DMS114 treated with DMSO at 0.1 percent for 48 hours (cell line): ENCODE measurements at regions not wholly inside any gene's neighbourhood (a gene's known extent, or its start where the extent isn't known, plus 50 kb on each side); places are given as distances from the start of the nearest gene placed in this dataset.

Source experiments
- DNase-seq: peaks from one replicate; lab custom pipeline; 2025; ENCODE audit not compliant: unreplicated experiment; lab: John Stamatoyannopoulos, UW

DNA sequence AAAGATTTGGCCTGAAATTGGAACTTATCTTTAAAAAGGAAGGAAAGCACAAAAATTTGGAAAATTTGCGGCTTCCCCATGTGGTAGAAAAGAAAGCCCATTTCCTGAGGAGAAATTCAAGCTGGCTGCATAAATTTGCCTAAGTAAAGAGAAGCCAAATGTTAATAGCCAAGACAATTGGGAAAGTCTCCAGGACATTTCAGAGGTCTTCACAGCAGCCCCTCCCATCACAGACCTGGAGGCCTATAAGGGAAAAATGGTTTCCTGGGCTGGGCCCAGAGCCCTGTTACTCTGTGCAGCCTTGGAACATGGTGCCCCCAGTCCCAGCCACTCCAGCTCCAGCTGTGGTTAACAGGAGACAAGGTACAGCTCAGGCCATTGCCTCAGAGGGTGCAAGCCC is 736.5 kb downstream of the HACE1 start:
- no peak for DNase-seq

DNA sequence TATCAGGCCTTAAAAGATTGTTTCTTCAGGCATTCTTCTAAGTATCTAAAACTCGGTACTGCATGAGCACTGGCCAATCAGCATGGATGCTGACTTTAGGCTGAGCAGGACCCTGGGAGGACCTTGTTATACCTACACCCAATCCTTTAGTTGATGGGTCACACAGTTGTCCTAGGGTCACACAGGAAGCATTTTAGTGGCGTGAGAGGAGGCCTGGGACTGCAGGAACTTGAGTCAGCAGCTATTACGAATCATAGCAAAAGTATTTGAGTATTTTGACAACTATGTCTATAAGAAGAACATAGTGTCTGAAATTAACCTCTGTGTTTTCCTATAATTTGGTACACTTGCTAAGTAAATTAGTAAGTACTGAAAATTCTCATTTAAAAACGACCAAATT is 741.4 kb downstream of the HACE1 start:
- no peak for DNase-seq

DNA sequence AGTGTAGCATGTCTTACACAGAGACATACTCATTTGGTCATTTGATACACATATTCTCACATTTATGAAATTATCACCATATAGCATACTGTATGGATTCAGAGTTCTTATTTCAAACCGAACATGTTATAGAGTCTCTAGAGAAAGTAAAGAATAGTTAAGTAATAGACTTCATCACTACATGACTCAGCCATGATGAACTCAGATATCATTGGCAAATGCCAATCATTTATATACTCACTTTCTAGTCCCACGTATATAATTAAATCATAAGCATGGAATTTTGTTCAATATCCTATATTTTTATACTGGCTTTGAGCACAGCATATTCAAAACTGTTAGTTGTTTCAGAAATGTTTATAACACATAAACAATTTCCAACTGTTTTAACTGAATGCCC is 749.9 kb downstream of the HACE1 start:
- DNase-seq, result no peak

DNA sequence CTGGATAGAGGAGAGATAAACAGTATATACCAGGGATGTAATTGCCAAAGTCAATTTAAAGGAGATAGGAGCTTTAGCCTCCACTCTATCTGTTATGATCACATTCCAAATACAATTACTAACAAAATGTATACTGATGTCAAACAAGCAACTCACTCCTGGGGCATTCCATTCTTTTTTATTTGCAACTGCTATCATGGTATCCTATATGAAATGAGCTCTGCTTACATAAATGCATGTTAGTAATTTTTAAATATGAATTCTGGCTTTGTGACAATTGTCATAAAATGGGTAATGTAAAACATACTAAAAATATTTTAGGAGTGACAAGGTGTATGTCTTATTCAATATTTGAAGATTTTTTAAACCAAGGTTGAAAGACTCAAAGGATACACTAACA is 751.1 kb downstream of the HACE1 start:
- no peak for DNase-seq

DNA sequence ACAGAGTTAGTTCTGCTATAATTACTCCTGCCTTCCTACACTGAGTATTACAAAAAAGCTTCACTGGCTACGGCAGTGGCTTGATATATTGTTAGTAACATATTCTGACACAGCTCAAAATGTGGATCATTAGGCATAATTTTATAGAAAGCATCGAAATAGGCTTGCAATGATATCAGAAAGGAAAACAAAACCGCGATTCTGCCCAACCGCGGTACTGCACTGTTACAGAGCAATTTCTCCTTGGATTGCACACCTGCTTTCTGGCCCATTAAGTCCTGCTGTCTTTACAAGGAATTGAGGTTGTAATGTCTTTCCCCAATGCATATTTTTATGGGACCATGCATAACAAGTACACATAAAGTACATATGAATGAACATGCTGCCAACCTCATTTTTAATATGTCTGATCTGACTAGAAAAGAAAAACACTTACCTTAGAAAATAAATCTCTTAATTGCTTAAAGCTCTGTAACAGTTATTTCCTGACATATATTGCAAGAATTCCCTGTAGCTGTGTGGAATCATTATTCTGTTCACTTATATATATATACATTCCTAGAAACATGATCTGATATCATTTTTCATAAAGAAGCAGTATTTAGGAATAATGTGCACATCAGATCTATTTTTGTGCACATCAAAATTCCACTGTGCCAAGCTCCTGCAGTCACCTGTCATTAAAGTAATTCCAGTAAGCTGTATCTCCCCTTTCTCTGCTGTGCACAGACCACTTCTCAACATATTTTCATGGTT is 763.9 kb downstream of the HACE1 start:
- no peak for DNase-seq

DNA sequence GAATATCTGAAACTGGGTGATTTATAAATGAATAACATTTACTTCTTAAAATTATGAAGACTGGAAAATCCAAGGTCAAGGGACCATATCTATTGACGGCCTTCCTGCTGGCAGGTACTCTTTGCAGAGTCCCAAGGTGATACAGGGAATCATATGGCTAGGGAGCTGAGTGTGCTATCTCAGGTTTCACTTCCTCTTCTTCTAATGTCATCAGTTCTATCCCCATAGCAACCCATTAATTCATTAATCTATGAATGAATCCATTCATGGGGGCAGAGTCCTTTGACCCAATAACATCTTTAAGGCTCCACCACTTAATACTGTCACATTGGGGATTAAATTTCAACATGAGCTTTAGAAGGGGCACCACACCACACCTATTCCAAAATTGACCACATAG is 772.0 kb downstream of the HACE1 start:
- DNase-seq, result no peak

DNA sequence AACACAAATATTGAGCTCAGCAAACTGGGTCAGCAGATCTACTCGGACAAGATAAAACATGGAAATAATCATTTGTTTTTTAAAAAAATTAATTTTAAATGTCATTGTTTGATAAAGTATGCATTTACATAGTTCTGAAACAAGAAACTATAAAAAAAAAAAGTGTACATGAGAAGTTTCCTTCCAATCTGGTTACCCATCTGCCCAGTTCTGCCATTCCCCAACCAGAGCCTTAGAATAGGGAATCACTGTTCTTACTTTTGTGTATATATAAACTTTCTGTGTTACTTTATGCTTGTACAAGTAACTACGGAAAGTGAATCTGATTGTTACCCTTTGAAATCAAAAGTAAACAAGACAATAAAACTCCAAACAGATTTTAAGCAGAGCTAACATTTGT is 791.4 kb downstream of the HACE1 start:
- DNase-seq, result no peak

DNA sequence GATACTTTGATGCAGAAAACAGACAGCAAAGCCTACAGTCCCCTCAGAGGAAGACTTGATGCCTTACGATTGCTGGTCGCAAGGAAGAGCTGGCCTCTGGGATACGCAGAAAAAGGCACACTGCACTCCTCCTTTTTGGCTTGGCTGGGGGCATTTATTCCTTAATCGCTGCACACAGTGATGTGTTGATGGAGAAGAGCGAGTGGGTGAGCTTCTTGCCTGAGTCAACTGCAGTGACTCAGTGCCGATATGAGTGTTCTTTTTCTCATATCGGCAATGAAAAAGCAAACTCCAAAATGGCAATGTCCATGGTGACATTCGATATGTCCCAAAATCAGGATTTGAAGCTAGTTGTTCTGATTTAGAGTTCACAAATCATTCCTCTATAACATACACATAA is 794.8 kb downstream of the HACE1 start:
- no peak for DNase-seq

DNA sequence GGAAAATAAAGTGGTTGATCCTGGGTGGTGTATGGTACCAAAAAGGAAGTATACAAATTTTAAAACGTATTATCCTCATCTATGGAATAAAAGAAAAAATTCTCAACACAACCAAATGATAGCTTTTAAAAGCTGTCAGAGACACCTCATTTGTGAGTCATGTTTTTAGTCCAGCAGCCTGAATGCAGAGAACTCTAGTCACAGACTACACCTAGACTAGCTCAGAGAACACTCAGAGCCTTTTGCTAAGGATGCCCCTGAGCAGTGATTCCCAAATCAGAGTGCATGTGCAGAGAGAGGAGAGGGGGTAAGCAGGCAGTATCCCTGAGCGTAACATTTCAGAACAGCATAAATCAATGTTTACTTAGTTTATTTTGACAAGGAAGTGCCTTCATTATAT is 809.3 kb downstream of the HACE1 start:
- no peak for DNase-seq

DNA sequence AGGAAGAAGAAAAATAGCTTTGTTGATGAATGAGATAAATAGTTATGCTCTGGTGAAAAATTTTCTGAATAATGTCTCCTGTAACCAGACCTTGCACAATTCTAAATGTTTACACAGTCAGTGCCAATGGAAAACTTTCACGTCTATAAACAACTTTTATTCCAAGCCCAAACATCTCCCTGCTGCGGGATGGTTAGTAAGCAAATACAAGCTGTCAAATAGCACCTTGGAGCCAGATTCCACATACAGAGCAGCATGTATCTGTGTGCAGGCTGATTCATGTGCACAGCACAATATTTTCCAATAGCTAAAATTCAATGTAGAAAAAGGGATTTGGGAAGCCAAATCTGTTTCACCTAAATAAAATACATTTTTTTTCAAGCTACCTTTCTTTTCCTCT is 813.3 kb downstream of the HACE1 start:
- no peak for DNase-seq

DNA sequence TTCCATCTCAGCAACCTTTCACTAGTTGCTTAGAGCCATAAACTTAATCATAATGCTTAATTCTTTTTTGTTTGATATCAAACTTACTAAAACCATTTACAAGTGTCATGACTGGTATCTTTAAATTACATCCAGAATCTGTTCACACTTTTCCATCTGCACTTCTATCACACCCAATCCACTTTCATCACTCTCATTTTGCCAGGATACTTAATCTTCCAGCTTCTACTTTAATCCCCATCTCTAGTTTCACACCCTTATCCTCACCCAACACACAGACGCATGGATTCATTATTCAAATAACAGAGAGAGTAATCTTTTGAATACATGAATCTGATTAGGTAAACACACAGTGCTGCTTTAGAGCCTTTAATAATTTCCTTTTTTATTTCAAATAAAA is 828.4 kb downstream of the HACE1 start:
- DNase-seq, result no peak

DNA sequence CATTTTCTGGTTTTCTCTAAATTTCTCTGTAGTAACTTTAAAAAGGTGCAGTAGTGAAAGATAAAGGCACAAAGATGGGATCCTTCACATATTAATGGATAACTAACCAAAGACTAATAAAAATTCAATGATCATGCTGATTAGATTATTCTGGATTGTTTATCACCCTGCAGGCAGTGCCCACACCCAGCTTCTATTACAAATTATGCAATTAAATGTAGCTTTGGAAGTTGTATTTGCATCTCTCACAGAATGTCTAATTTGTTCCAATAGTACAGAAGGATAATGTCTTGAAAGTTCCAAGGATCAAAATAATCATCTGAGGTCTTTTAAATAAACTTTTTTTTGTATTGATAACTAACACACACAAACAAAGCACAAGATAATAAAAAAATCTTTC is 837.6 kb downstream of the HACE1 start:
- no peak for DNase-seq

DNA sequence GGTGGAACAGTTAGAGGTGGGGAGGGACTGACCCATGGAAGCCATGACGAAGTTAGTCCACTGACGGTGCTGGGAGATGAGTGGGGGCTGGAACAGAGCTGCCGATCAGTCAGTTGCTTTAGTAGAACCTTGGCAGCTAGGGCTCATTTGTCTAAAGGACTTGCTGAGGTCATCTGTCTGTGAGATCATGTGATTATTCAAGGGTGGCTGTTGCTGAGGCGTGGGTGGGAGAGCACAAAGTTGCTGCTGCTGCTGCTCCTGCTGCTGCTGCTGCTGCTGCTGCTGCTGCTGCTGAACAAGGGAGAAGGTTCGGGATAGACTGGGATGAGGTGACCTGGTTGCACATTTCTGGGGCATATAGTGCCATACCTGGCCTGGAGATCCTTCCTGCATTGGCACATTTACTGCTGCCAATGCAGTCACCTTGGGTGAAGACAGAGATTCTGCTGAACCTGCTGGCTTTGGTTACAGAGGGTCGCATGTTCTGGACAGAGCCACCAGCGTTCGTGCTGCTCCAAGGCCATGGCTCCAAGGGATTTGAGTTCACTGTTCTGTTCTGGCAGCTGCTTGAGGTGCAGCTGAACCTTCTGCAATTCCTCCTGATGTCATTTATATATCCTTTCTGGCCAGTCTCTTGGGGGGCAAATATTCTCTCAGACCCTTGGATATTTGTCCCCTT is 840.5 kb downstream of the HACE1 start:
- DNase-seq, result no peak

DNA sequence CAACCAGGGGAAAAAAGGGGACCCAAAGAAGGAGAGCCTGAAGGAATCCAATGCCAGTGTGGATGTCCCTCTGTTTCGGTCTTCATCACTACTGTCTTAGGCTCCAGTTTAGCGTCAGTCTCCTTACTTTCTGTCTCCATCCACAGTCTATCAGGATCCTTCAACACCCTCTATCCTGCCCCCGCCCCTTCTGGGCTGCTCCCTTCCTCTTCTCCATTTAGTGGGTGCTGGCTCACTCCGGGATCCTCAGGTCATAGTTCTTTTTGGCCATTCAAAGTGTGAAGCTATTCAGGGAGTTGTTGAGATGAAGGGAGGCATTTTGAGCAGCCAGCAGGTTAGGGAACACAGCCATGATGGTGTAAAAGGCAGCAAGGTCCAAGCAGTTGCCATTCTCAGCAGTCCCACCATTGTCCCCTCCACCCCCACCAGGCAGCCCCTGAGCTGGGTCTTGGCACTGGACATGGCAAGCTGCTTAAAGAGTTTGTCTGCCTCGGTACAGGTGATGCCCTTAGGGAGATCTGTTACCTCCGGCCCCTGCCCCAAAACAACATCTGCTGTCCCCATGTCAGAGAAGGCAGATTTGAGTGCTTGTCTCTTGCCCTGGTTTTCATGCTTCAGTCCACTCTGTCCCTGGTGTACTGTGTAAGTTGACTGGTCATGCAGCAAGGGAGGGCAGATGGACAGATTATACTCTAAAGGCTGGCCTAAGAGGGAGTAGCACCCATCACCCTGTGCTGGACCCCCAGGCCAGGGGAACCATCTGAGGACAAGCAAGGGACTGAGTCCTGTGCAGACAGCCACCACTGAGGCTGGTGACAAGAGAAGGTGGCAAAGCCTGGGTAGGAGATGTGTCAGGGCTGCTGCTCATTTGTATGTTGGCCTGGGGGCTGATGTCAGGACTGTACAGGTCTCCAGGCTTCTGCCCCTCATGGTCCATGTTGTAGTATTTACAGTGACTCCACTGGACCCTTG is 842.0 kb downstream of the HACE1 start:
- no peak for DNase-seq

DNA sequence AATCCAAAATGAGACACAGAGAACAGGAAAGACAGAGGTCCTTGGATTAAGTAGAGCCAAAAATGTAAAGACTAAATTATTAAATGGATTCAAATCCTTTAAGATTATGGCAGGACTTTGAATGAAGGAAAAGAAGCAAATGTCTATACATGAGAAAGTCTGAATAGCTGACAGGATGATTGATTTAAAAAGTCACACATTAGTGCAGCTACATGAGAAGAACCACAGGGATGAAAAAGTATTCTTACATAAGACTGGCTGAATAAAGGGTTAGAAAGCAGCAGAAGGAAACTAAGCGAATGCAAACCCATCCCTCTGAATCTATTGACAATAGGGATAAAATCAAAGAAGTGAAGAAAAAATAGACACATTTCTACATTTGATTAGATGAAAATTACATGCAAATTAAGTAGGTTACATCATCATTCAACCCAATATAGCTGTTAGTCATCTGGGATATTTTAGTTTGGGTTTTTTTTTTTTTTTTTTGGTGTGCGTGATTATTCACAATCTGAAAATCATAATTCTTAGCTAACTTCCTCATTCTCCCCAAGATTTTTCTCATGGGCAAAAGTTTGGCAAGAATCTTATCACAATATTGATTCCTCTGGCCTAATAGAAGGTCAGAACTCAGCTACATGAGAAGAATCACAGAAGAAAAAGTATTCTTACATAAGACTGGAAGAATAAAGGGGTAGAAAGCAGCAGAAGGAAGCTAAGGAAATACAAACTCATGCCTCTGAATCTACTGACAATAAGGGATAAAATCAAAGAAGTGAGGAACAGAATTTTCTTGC is 845.4 kb downstream of the HACE1 start:
- no peak for DNase-seq

DNA sequence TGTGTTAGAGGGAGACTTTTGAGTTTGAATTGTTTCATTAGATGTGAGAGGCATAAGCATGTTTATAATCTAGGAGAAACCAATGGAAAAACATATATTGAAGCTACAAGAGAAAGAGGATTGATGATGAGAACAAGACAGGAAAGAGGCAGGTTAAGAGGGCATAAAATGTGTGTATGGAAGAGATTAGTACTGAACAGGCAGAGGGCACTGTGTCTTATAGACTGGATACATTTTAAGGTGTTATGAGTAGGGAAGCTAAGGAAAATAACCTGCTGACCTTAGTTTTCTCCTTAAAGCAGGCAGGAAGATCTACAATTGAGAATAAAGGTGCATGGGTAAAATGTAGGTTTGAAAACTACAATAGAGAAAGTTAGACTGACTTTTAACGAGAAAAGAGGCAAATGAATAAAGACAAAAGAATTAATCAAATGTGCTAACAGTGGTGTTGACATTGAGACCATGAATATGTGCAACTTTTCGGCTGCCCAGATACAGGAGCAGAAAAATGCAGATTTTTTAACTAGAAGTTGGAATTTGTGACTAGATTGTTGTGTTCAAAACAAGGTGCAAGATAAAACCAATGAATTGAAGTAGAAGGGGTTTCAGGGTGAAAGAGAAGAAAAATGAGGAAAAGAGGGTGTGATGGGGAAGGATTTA is 846.3 kb downstream of the HACE1 start:
- DNase-seq, result no peak

DNA sequence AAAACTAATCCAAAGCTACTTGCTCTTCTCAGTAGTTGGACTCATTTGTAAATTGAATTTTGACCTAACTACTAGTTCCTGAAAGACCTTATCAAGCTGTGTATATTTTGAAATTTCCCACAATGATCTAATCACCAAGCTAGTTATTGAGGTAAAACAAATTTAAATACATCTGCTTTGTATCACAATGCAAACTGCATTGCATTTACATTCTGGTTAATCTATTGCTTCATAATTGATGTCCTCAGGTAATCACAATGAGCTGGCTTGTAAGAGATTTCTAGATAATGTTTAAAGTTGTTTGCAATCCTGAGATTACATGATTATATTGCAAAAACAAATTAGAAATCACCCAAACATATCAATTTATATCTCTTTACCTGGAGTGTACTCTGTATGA is 848.8 kb downstream of the HACE1 start:
- DNase-seq, result no peak

DNA sequence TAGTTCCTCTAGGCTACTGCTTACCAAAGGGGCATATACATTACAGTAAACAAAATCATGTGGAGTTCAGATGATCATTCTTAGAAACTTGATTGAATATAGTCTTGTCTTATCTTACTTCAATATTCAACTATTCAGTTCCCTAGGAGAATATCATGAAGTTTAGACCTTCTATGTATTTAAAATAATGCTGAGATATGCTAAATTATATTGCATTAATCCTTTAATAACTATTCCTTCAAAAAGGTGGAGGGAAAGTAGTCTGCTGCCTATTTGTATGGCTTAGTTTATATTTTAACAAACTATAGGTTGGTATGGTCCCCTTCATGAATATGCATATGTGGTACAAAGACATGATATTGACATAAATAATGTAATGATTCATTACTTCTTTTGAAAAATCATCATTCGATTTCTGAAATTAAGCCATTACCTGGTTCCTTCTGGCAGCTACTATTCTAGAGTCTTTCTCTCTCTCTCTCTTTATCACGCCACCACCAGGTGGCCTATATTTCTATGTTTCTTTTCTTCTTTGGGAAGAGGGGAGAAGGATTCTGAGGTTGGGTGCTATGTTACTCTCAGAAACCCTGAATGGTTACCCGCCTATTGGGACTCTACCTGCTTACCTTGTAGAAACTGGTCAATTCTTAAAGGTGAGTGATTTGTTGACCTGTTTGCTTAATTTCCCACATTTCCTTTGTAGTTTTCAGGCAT is 855.8 kb downstream of the HACE1 start:
- DNase-seq, result no peak

DNA sequence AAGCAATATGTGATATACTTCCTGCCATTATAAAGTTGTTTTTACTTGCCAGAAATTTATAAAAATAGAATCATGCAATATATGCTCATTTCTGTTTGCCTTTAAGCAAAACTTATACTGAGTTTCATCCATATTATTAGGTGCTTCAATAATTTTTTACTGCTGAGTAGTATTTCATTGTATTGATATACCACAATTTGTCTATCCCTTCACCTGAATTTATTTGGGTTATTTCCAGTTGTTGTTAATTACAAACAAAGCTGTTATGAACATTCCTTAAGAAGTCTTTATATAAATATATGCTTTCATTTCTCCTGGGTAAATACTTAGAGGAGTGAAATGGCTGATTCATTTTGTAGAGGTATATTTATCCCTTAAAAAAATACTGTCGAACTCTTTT is 864.1 kb downstream of the HACE1 start:
- DNase-seq, result no peak

DNA sequence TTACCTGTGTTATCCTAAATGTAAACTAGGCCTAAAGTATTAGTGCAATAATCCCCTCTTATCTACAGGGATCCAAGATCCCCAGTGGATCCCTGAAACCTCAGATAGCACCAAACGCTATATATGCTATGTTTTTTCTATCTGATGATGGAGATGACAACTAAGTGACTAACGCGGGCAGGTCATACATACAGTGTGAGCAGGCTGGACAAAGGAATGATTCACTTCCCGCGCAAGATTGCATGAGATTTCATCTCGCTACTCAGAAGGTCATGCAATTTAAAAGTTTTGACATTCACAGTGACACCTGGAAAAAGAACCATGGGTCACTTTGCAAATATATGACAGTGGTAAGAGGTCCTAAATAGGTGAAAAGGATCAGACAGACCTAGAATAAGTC is 875.9 kb downstream of the HACE1 start:
- no peak for DNase-seq
